HepG2 (cell line): ENCODE measurements at regions not wholly inside any gene's neighbourhood (a gene's known extent, or its start where the extent isn't known, plus 50 kb on each side); places are given as distances from the start of the nearest gene placed in this dataset.

Source experiments
- DBP ChIP-seq: sonication (generic); formaldehyde crosslinking; IDR thresholded peaks from 2 replicates; pipeline ENCODE4 v1.4.0; 2020; ENCODE audit warnings: missing genetic modification reagents; ENCODE audit errors: not compliant biosample characterization
- FOSL1 ChIP-seq: sonication (generic); formaldehyde crosslinking; IDR thresholded peaks from 2 replicates; pipeline ENCODE4 v1.9.0; 2021; ENCODE audit warnings: missing genetic modification reagents, borderline replicate concordance
- KIAA2018 ChIP-seq: sonication (generic); formaldehyde crosslinking; IDR thresholded peaks from 2 replicates; pipeline ENCODE4 v1.5.0; 2020; ENCODE audit warnings: mild to moderate bottlenecking, missing genetic modification reagents, borderline replicate concordance
- KLF6 ChIP-seq: IDR thresholded peaks from 2 replicates; pipeline ENCODE4 v1.8.0; 2016; ENCODE audit warnings: missing biosample characterization, missing genetic modification reagents
- MTF1 ChIP-seq: sonication (generic); formaldehyde crosslinking; IDR thresholded peaks from 2 replicates; pipeline ENCODE4 v1.5.0; 2020; ENCODE audit warnings: missing genetic modification reagents
- MXD1 ChIP-seq: sonication (generic); formaldehyde crosslinking; IDR thresholded peaks from 2 replicates; pipeline ENCODE4 v1.4.0; 2020; ENCODE audit warnings: mild to moderate bottlenecking, missing genetic modification reagents
- NFE2L1 ChIP-seq: sonication (generic); formaldehyde crosslinking; IDR thresholded peaks from 2 replicates; pipeline ENCODE4 v1.4.0; 2020; ENCODE audit warnings: missing genetic modification reagents, mild to moderate bottlenecking, borderline replicate concordance
- PAWR ChIP-seq: sonication (generic); formaldehyde crosslinking; IDR thresholded peaks from 2 replicates; pipeline ENCODE4 v1.4.0; 2020; ENCODE audit warnings: missing genetic modification reagents, mild to moderate bottlenecking, borderline replicate concordance
- SAFB2 ChIP-seq: sonication (generic); formaldehyde crosslinking; IDR thresholded peaks from 2 replicates; pipeline ENCODE4 v1.5.1; 2020; ENCODE audit warnings: missing genetic modification reagents, low read depth, mild to moderate bottlenecking, borderline replicate concordance
- SATB2 ChIP-seq: sonication (generic); formaldehyde crosslinking; IDR thresholded peaks from 2 replicates; pipeline ENCODE4 v1.5.0; 2020; ENCODE audit warnings: missing genetic modification reagents
- THRA ChIP-seq: sonication (generic); formaldehyde crosslinking; IDR thresholded peaks from 2 replicates; pipeline ENCODE4 v1.4.0; 2020; ENCODE audit warnings: missing genetic modification reagents, borderline replicate concordance
- ZBTB38 ChIP-seq: sonication (generic); formaldehyde crosslinking; IDR thresholded peaks from 2 replicates; pipeline ENCODE4 v1.5.1; 2020; ENCODE audit warnings: mild to moderate bottlenecking, missing genetic modification reagents
- ZFAT ChIP-seq: sonication (generic); formaldehyde crosslinking; conservative IDR thresholded peaks from 2 replicates; pipeline ENCODE4 v1.8.1; 2023; ENCODE audit warnings: missing genetic modification reagents, inconsistent platforms
- ZMYM4 ChIP-seq: sonication (generic); formaldehyde crosslinking; IDR thresholded peaks from 2 replicates; pipeline ENCODE4 v1.8.1; 2023; ENCODE audit warnings: mild to moderate bottlenecking, missing genetic modification reagents
- ZNF263 ChIP-seq: sonication (generic); formaldehyde crosslinking; IDR thresholded peaks from 2 replicates; pipeline ENCODE4 v1.4.0; 2020; ENCODE audit warnings: missing genetic modification reagents
- ZNF879 ChIP-seq: sonication (generic); formaldehyde crosslinking; IDR thresholded peaks from 2 replicates; pipeline ENCODE4 v1.8.1; 2023; ENCODE audit warnings: missing genetic modification reagents
- ZSCAN31 ChIP-seq: sonication (generic); formaldehyde crosslinking; IDR thresholded peaks from 2 replicates; pipeline ENCODE4 v1.5.0; 2020; ENCODE audit warnings: low read depth, mild to moderate bottlenecking, missing genetic modification reagents
- TF ChIP-seq, protein P1 (sequence below): sonication (generic); formaldehyde crosslinking; IDR thresholded peaks from 2 replicates; pipeline ENCODE4 v1.5.0; 2020; ENCODE audit warnings: missing genetic modification reagents

GRCh38 chr2:134119713-134120405, 134.0 kb upstream of the MGAT5 start (continued):
- TF ChIP-seq ZNF879 (CRISPR knock-in tag), result no peak
- peak; percentile 46; the same call in 1 of the 2 replicates for TF ChIP-seq SATB2
- TF ChIP-seq PAWR (CRISPR knock-in tag), result no peak
- TF ChIP-seq KLF6 (CRISPR knock-in tag), result peak; percentile 56; the same call in 1 of the 2 replicates
- no peak for TF ChIP-seq DBP (CRISPR knock-in tag)
- peak; percentile 28; the same call in 1 of the 2 replicates for TF ChIP-seq FOSL1 (CRISPR knock-in tag)
- TF ChIP-seq, protein P1, sequence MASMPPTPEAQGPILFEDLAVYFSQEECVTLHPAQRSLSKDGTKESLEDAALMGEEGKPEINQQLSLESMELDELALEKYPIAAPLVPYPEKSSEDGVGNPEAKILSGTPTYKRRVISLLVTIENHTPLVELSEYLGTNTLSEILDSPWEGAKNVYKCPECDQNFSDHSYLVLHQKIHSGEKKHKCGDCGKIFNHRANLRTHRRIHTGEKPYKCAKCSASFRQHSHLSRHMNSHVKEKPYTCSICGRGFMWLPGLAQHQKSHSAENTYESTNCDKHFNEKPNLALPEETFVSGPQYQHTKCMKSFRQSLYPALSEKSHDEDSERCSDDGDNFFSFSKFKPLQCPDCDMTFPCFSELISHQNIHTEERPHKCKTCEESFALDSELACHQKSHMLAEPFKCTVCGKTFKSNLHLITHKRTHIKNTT, result no peak
- no peak for TF ChIP-seq KIAA2018
- peak; percentile 88 for TF ChIP-seq ZMYM4 (CRISPR knock-in tag)
- peak; percentile 61 for TF ChIP-seq THRA (CRISPR knock-in tag)
- no peak; the same call in 1 of the 2 replicates for TF ChIP-seq ZSCAN31 (CRISPR knock-in tag)
- no peak for TF ChIP-seq NFE2L1 (CRISPR knock-in tag)
- peak; percentile 62; the same call in 1 of the 2 replicates for TF ChIP-seq MXD1 (CRISPR knock-in tag)
- peak; percentile 67 for TF ChIP-seq SAFB2 (CRISPR knock-in tag)
- no peak for TF ChIP-seq MTF1 (CRISPR knock-in tag)
- 0 out of 2 replicates have a peak, but pooled peaks have one; percentile 66 for TF ChIP-seq ZNF263
- no peak for TF ChIP-seq ZFAT (CRISPR knock-in tag)
- 0 out of 2 replicates have a peak, but pooled peaks have one; percentile 23 for TF ChIP-seq ZBTB38 (CRISPR knock-in tag)
